ENCODE measurements at regions not wholly inside any gene's neighbourhood (a gene's known extent, or its start where the extent isn't known, plus 50 kb on each side); places are given as distances from the start of the nearest gene placed in this dataset.

DNA sequence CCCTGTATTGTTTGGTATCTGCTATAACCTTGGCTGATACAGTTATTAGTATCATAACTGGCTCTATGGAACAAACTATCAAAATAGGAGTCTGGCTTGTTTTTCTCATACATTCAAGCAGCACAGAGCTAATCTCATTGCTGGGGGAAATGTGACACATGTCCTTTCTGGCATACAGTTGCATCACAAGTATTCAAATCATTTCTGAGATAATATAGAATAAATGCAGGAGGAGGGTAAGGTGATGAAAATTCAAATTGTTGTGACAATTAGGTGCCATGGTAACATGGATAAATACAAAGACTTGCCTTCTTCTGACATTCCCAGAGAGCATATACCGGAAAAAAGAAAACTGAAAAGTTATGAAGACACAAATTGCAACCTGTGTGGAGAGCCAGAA, 2706.8 kb downstream of the ARAP2 start:
- H3K4me1 Mint-ChIP-seq: no peaks in the 10 kb centered on the region
- H3K27me3 Mint-ChIP-seq (ENCODE audit: low read depth): no peaks in the 10 kb centered on the region
- TF ChIP-seq, protein P1, sequence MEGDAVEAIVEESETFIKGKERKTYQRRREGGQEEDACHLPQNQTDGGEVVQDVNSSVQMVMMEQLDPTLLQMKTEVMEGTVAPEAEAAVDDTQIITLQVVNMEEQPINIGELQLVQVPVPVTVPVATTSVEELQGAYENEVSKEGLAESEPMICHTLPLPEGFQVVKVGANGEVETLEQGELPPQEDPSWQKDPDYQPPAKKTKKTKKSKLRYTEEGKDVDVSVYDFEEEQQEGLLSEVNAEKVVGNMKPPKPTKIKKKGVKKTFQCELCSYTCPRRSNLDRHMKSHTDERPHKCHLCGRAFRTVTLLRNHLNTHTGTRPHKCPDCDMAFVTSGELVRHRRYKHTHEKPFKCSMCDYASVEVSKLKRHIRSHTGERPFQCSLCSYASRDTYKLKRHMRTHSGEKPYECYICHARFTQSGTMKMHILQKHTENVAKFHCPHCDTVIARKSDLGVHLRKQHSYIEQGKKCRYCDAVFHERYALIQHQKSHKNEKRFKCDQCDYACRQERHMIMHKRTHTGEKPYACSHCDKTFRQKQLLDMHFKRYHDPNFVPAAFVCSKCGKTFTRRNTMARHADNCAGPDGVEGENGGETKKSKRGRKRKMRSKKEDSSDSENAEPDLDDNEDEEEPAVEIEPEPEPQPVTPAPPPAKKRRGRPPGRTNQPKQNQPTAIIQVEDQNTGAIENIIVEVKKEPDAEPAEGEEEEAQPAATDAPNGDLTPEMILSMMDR (IDR thresholded peaks at IDR 0.05; ENCODE audit: unreplicated experiment in 3 of 3): no peak
- H3K27ac Mint-ChIP-seq: no peak overlapping the region
- H3K36me3 Mint-ChIP-seq (ENCODE audit: low read depth): no peaks in the 10 kb centered on the region
- H3K4me3 Mint-ChIP-seq: no peak overlapping the region
- H3K9me3 Mint-ChIP-seq: no peaks in the 10 kb centered on the region

DNA sequence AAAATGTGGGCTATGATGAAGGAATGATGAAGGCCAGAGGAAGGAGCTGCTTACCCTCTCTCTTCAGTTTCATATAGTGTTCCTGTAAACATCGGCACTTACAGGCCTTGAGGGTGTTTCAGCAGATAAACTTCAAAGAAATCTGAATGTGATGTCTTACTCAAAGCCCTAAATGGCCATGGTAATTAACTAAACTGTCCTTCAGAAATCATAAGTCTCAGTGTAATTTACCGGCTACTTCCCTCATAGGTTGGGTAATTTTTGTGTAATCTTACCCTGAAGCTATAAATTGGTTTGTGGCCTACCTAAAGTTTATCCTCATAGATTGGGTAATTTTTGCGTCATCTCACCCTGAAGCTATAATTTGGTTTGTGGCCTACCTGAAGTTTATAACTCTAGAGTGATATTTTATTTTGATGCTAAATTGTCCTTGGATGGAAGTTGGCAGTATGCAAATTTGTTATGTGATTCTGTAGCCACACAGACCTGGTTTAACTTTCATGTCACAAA, 2700.3 kb downstream of the ARAP2 start:
- TF ChIP-seq, protein P1 (IDR thresholded peaks at IDR 0.05; ENCODE audit: unreplicated experiment in 3 of 3): no peak
- no peaks in the 10 kb centered on the region for H3K4me1 Mint-ChIP-seq
- H3K27me3 Mint-ChIP-seq (ENCODE audit: low read depth): no peaks in the 10 kb centered on the region
- no peak overlapping the region for H3K4me3 Mint-ChIP-seq
- H3K9me3 Mint-ChIP-seq: peaks cover 13% of the 10 kb centered on the region
- H3K36me3 Mint-ChIP-seq (ENCODE audit: low read depth): no peaks in the 10 kb centered on the region
- no peak overlapping the region for H3K27ac Mint-ChIP-seq

DNA sequence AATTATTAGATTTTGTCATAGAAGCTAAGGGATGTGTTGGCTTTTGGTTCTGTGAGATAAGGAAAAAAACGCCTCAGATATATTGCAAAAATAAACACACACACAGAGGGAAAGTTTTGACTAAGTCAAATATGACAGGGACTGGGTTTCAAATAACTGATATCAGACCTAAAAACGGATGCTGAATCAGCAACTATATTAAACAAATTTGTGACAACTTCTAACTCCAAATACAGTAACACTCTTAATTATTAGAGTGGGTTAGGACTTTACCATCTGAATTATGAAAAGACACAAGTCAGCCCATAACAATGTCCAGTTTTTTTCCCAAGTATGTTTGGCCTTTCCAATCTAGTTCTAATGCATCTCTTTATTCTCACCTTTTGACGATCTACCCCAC, 2693.1 kb downstream of the ARAP2 start:
- no peaks in the 10 kb centered on the region for H3K4me1 Mint-ChIP-seq
- TF ChIP-seq, protein P1 (IDR thresholded peaks at IDR 0.05; ENCODE audit: unreplicated experiment in 3 of 3): no peak
- no peaks in the 10 kb centered on the region for H3K27me3 Mint-ChIP-seq (ENCODE audit: low read depth)
- no peaks in the 10 kb centered on the region for H3K36me3 Mint-ChIP-seq (ENCODE audit: low read depth)
- H3K9me3 Mint-ChIP-seq: peaks cover 20% of the 10 kb centered on the region
- no peak overlapping the region for H3K4me3 Mint-ChIP-seq
- H3K27ac Mint-ChIP-seq: no peak overlapping the region

DNA sequence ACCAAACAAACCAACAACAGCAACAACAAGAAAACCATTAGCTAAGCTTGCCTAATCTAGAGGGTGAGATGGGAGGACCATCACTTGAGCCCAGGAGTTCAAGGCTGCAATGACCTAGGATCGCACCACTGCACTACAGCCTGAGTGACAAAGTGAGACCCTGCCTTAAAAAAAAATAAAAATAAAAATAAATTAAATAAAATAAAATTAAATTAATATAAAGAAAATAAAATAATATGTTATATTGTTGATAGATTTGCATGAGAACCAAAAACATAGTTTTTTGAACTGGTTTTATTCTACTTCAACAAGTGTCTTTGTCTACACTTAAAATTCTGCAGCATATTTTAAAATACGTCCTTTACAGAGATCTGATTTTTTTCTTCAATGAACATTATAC, 2683.1 kb downstream of the ARAP2 start:
- Mint-ChIP-seq H3K27me3 (ENCODE audit: low read depth) (no peaks in the 10 kb centered on the region), H3K4me1 (no peaks in the 10 kb centered on the region), H3K36me3 (ENCODE audit: low read depth) (no peaks in the 10 kb centered on the region), H3K9me3 (no peaks in the 10 kb centered on the region), H3K27ac (no peak overlapping the region), H3K4me3 (no peak overlapping the region)
- TF ChIP-seq, protein P1 (IDR thresholded peaks at IDR 0.05; ENCODE audit: unreplicated experiment in 3 of 3): no peak

DNA sequence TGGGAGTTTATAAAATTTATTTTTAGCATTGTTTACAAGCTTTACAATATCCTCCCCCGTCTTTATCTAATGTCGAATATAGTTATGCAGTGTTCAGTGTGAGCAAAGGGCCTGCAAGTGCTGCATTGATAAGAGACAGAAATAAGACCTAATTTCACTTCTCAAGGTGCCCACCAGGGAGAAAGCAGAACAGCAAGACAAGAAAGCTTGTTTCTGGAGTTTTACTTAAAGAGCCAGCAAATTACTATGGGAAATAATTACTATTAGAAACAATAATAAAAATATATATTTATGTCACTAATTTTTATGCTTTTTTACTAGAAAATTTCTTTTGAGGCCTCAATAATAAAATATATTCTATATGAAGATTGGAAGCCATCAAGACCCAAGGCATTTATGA, 2677.7 kb downstream of the ARAP2 start:
- H3K4me3 Mint-ChIP-seq: no peak overlapping the region
- H3K27ac Mint-ChIP-seq: no peak overlapping the region
- H3K4me1 Mint-ChIP-seq: no peaks in the 10 kb centered on the region
- TF ChIP-seq, protein P1 (IDR thresholded peaks at IDR 0.05; ENCODE audit: unreplicated experiment in 3 of 3): no peak
- H3K36me3 Mint-ChIP-seq (ENCODE audit: low read depth): no peaks in the 10 kb centered on the region
- H3K9me3 Mint-ChIP-seq: no peaks in the 10 kb centered on the region
- H3K27me3 Mint-ChIP-seq (ENCODE audit: low read depth): no peaks in the 10 kb centered on the region

DNA sequence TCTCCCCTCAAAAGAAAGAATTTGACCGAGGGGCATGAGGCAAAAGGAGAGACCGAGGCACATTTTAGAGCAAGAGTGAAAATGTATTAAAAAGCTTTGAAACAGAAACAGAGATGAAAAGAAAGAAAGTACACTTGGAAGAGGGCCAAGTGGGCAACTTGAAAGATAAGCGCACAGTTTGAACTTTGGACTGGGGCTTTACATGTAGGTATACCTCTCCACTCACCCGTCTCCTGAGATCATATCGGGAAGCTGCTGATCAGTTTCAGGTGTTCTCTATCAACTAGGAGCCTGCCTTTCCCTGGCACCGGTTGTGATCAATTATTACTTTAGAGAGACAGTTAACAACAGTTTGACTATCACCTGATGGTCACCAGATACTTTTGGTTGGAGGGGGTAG, 2666.5 kb downstream of the ARAP2 start:
- H3K4me1 Mint-ChIP-seq: no peaks in the 10 kb centered on the region
- no peak overlapping the region for H3K27ac Mint-ChIP-seq
- H3K27me3 Mint-ChIP-seq (ENCODE audit: low read depth): no peaks in the 10 kb centered on the region
- H3K4me3 Mint-ChIP-seq: no peak overlapping the region
- H3K9me3 Mint-ChIP-seq: peaks cover 4% of the 10 kb centered on the region
- TF ChIP-seq, protein P1 (IDR thresholded peaks at IDR 0.05; ENCODE audit: unreplicated experiment in 3 of 3): no peak
- no peaks in the 10 kb centered on the region for H3K36me3 Mint-ChIP-seq (ENCODE audit: low read depth)

Data from nephron (organoid).